Calu3 (cell line): ENCODE measurements at regions not wholly inside any gene's neighbourhood (a gene's known extent, or its start where the extent isn't known, plus 50 kb on each side); places are given as distances from the start of the nearest gene placed in this dataset.

Source experiments
- BruUV-seq: library from RNA; stranded (reverse); fragments of 400-500 nt; replicated peaks from 2 replicates; lab custom pipeline; 2021; lab: Mats Ljungman, UMichigan
- CTCF ChIA-PET: fragments of 300-600 bp; sonication (Branson Sonifier 250); formaldehyde crosslinking; loops from one replicate; lab custom pipeline; 2022; ENCODE audit warnings: antibody characterized with exemption; lab: Charles Lee
- DNase-seq: peaks from one replicate; pipeline ENCODE4 v3.0.0; 2022
- H3K27ac Mint-ChIP-seq: one replicate; pipeline ENCODE4 v1.8.0; 2022; ENCODE audit warnings: mixed read lengths; ENCODE audit not compliant: unreplicated experiment
- H3K27me3 Mint-ChIP-seq: one replicate; pipeline ENCODE4 v1.8.0; 2022; ENCODE audit warnings: mixed read lengths; ENCODE audit not compliant: unreplicated experiment
- H3K36me3 Mint-ChIP-seq: one replicate; pipeline ENCODE4 v1.8.0; 2022; ENCODE audit warnings: mild to moderate bottlenecking, moderate library complexity, mixed read lengths; ENCODE audit not compliant: insufficient read depth, unreplicated experiment
- H3K4me1 Mint-ChIP-seq: one replicate; pipeline ENCODE4 v1.8.0; 2022; ENCODE audit warnings: mild to moderate bottlenecking, low read depth, mixed read lengths; ENCODE audit not compliant: unreplicated experiment
- H3K4me3 Mint-ChIP-seq: one replicate; pipeline ENCODE4 v1.8.0; 2022; ENCODE audit warnings: mild to moderate bottlenecking, low read depth, moderate library complexity, mixed read lengths; ENCODE audit not compliant: unreplicated experiment
- H3K9me3 Mint-ChIP-seq: one replicate; pipeline ENCODE4 v1.8.0; 2022; ENCODE audit warnings: low read depth, mixed read lengths; ENCODE audit not compliant: unreplicated experiment
- intact Hi-C: fragments of 100-400 bp; cut with micrococcal nuclease; formaldehyde crosslinking; loops from one replicate; pipeline ENCODE4 v1.10.0; 2022; ENCODE audit not compliant: unreplicated experiment
- TF ChIP-seq, protein P1 (sequence below): fragments of 200-600 bp; IDR thresholded peaks from one replicate; pipeline ENCODE4 v1.8.0; 2022; ENCODE audit warnings: antibody characterized with exemption; ENCODE audit not compliant: unreplicated experiment

DNA sequence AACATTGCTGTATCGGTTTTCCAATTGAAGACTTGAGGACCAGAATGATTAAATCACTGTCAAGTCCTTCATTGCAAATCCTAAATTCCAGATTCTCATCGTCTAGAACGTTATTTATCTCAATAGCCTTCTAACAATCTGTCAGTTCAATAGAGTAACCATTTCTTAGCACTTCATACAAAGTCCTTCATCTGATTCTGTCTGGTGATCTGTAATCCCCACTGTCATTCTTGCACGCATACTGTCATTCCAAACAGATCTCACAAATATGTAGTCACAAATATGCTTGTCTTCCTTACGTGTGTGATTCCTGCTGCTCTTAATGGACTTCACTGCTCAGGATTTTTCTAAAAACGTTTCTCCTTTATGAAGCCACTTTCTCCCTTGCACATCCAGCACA, 1197.5 kb downstream of the EFNB2 start:
- Mint-ChIP-seq H3K27ac (no peak overlapping the region), H3K27me3 (no peaks in the 10 kb centered on the region), H3K4me1 (no peaks in the 10 kb centered on the region), H3K36me3 (no peaks in the 10 kb centered on the region), H3K4me3 (no peak overlapping the region), H3K9me3 (no peaks in the 10 kb centered on the region)
- CTCF ChIA-PET = no interaction called here
- TF ChIP-seq, protein P1, sequence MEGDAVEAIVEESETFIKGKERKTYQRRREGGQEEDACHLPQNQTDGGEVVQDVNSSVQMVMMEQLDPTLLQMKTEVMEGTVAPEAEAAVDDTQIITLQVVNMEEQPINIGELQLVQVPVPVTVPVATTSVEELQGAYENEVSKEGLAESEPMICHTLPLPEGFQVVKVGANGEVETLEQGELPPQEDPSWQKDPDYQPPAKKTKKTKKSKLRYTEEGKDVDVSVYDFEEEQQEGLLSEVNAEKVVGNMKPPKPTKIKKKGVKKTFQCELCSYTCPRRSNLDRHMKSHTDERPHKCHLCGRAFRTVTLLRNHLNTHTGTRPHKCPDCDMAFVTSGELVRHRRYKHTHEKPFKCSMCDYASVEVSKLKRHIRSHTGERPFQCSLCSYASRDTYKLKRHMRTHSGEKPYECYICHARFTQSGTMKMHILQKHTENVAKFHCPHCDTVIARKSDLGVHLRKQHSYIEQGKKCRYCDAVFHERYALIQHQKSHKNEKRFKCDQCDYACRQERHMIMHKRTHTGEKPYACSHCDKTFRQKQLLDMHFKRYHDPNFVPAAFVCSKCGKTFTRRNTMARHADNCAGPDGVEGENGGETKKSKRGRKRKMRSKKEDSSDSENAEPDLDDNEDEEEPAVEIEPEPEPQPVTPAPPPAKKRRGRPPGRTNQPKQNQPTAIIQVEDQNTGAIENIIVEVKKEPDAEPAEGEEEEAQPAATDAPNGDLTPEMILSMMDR = no peak
- BruUV-seq = no TSS peak
- DNase-seq = no peak
- intact Hi-C loops = no loop called here

DNA sequence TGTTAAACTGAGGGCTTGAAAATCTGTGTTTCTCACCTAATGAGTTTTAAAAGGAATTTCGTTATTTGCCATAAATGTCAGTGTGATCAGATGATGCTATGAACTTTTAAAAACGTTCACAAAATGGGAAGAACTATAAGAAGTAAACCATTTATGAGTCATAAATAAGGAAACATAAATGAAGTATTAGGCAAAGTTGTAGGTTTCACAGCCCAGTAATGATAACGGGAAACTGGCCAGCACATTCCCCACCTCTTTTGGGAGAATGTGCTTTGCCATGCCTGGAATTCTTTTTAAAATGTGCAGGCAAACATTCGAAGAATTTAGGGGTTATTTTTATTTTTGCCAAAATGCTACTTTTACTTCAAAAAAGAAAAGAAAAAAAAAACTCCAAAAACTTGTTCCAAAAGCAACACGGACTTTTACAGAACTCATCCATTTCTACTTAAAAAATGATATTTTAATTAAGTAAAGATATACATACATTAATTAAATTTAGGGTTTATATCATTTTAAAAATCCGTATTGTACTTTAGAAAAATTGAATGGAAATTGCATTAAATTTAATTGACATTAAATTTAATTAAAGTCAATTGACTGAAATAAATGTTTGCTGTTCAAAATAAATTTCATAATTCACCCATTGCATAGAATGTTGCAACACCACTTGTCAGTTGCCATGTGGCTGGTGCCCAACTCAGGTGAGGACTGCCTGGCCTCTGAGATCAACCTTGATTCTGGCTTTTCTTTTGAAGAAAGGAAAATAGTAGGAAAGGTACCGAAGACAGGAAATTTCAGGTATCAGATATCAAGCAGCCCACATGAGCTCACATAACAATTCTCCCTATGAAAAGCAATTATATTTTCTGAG, 1198.5 kb downstream of the EFNB2 start:
- BruUV-seq = no TSS peak
- Mint-ChIP-seq H3K4me3 (no peak overlapping the region), H3K27ac (no peak overlapping the region), H3K9me3 (no peaks in the 10 kb centered on the region), H3K27me3 (no peaks in the 10 kb centered on the region), H3K36me3 (no peaks in the 10 kb centered on the region), H3K4me1 (no peaks in the 10 kb centered on the region)
- CTCF ChIA-PET = no interaction called here
- DNase-seq = no peak
- intact Hi-C loops = no loop called here
- TF ChIP-seq, protein P1 = no peak

DNA sequence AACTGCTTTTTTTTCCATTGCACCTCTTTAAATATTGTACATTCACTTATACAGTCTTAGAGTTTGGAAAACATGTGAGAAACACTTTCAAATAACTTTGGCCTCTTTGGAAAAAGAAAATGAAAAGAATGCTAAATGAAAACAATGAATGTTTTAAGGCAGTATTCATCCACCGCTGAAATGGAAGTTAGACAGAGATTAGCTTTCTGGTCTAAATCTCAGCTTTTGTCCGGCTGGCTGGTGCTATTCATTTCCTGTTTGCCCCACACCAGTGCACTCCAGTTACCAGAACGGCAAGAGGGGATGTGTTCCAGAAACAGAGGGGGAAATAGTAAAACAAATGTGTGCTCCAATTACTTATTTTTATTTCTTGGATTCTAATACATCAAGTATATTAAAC, 1201.3 kb downstream of the EFNB2 start:
- intact Hi-C loops = no loop called here
- DNase-seq = no peak
- no TSS peak for BruUV-seq
- H3K9me3 Mint-ChIP-seq = no peaks in the 10 kb centered on the region
- TF ChIP-seq, protein P1 = no peak
- H3K4me1 Mint-ChIP-seq = no peaks in the 10 kb centered on the region
- H3K4me3 Mint-ChIP-seq = no peak overlapping the region
- CTCF ChIA-PET = no interaction called here
- H3K36me3 Mint-ChIP-seq = no peaks in the 10 kb centered on the region
- no peaks in the 10 kb centered on the region for H3K27me3 Mint-ChIP-seq
- no peak overlapping the region for H3K27ac Mint-ChIP-seq

DNA sequence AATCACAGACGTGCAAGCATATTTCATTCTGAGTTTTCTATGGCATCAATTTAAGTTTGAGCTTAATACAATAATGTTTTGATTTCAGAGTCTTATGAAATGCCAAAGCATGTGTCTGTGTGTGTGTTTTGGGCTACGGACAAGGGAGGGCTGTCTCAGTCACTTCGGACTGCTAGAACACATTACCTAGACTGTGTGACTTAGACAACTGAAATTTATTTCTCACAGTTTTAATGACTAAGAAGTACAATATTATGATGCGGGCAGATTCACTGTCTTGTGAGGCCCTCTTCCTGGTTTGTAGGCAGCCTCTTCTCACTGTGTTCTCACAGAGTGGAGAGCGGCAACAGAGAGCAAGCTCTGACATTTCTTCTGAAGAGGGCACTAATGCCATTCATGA, 1202.0 kb downstream of the EFNB2 start:
- CTCF ChIA-PET = no interaction called here
- H3K27me3 Mint-ChIP-seq = no peaks in the 10 kb centered on the region
- DNase-seq = no peak
- no peak overlapping the region for H3K4me3 Mint-ChIP-seq
- no peaks in the 10 kb centered on the region for H3K36me3 Mint-ChIP-seq
- TF ChIP-seq, protein P1 = no peak
- intact Hi-C loops = no loop called here
- H3K9me3 Mint-ChIP-seq = no peaks in the 10 kb centered on the region
- H3K4me1 Mint-ChIP-seq = no peaks in the 10 kb centered on the region
- H3K27ac Mint-ChIP-seq = no peak overlapping the region
- no TSS peak for BruUV-seq
